ENCODE measurements at regions not wholly inside any gene's neighbourhood (a gene's known extent, or its start where the extent isn't known, plus 50 kb on each side); places are given as distances from the start of the nearest gene placed in this dataset.

- no peaks in the 10 kb centered on the region for H3K36me3 ChIP-seq
- no peaks in the 10 kb centered on the region for H3K9me3 ChIP-seq
- TF ChIP-seq CTCF (IDR thresholded peaks at IDR 0.05), result no peak
- no peak for TF ChIP-seq EP300 (IDR thresholded peaks at IDR 0.05)
- no peak for TF ChIP-seq POLR2AphosphoS5 (IDR thresholded peaks at IDR 0.05)
- no peak for TF ChIP-seq POLR2A (IDR thresholded peaks at IDR 0.05)
- no peaks in the 10 kb centered on the region for H3K4me1 ChIP-seq
- no peak for DNase-seq
- intact Hi-C loops (cut with DNase I; ENCODE audit: low total_unique reads), result no loop called here
- no peak overlapping the region for H3K27ac ChIP-seq
- no peak overlapping the region for H3K4me3 ChIP-seq
- whole genome bisulfite sequencing, 5 donors, result 22 to 80% (median 33%) methylated on average over 1 of the region's 1 CpG
- H3K27me3 ChIP-seq, result no peaks in the 10 kb centered on the region
These were observed 180.7 kb upstream of the EGFLAM start for GRCh38 chr5:38077652-38078051.

- Histone ChIP-seq H3K27ac (no peak overlapping the region), H3K4me1 (no peaks in the 10 kb centered on the region), H3K27me3 (no peaks in the 10 kb centered on the region), H3K4me3 (no peak overlapping the region), H3K36me3 (no peaks in the 10 kb centered on the region), H3K9me3 (no peaks in the 10 kb centered on the region)
- peak in 1 of 2 donors; percentile 40 for DNase-seq
- intact Hi-C loops (cut with DNase I; ENCODE audit: low total_unique reads), result no loop called here
- 63 to 78% (median 77%) methylated on average over 9 of the region's 9 CpGs for WGBS, 5 donors
- TF ChIP-seq POLR2AphosphoS5 (IDR thresholded peaks at IDR 0.05), result no peak
- no peak for TF ChIP-seq EP300 (IDR thresholded peaks at IDR 0.05)
These were observed 186.3 kb upstream of the EGFLAM start for GRCh38 chr5:38071831-38072694.

- no peak overlapping the region for H3K27ac ChIP-seq
- no peak for TF ChIP-seq CTCF (IDR thresholded peaks at IDR 0.05)
- no peak for TF ChIP-seq POLR2A (IDR thresholded peaks at IDR 0.05)
- TF ChIP-seq POLR2AphosphoS5 (IDR thresholded peaks at IDR 0.05), result no peak
- DNase-seq, result no peak
- no peaks in the 10 kb centered on the region for H3K27me3 ChIP-seq
- intact Hi-C loops (cut with DNase I; ENCODE audit: low total_unique reads), result no loop called here
- peaks cover 0 to 4% (median under 1%) of the 10 kb centered on the region in 4 donors for H3K9me3 ChIP-seq
- H3K4me1 ChIP-seq, result no peaks in the 10 kb centered on the region
- WGBS, 5 donors, result 88 to 94% (median 91%) methylated on average over 6 of the region's 6 CpGs
- H3K36me3 ChIP-seq, result no peaks in the 10 kb centered on the region
- no peak overlapping the region for H3K4me3 ChIP-seq
These were observed 187.9 kb upstream of the EGFLAM start for GRCh38 chr5:38070304-38070950.

GRCh38 chr5:38069360-38069759, 189.0 kb upstream of the EGFLAM start:
- Histone ChIP-seq H3K27me3 (no peaks in the 10 kb centered on the region), H3K36me3 (no peaks in the 10 kb centered on the region), H3K9me3 (peaks cover 0 to 9% (median 5%) of the 10 kb centered on the region in 4 donors), H3K4me3 (no peak overlapping the region), H3K27ac (no peak overlapping the region), H3K4me1 (no peaks in the 10 kb centered on the region)
- WGBS, 5 donors, result 61 to 76% (median 68%) methylated on average over 3 of the region's 3 CpGs
- intact Hi-C loops (cut with DNase I; ENCODE audit: low total_unique reads), result no loop called here
- no peak for TF ChIP-seq CTCF (IDR thresholded peaks at IDR 0.05)
- TF ChIP-seq POLR2AphosphoS5 (IDR thresholded peaks at IDR 0.05), result no peak
- TF ChIP-seq POLR2A (IDR thresholded peaks at IDR 0.05), result no peak
- no peak for TF ChIP-seq EP300 (IDR thresholded peaks at IDR 0.05)
- DNase-seq, result no peak
